AG04449 (cell line): ENCODE measurements at regions not wholly inside any gene's neighbourhood (a gene's known extent, or its start where the extent isn't known, plus 50 kb on each side); places are given as distances from the start of the nearest gene placed in this dataset.

Experiments used
- CTCF ChIA-PET: fragments of 350-600 bp; formaldehyde crosslinking; extraction: SDS; loops from one replicate; lab custom pipeline; 2021; ENCODE audit warnings: antibody characterized with exemption; lab: Yijun Ruan, JAX
- POLR2A ChIA-PET: fragments of 400-600, 350-600 bp; formaldehyde crosslinking; extraction: SDS; loops from one replicate; lab custom pipeline; 2020; ENCODE audit warnings: antibody characterized with exemption, inconsistent platforms; lab: Yijun Ruan, JAX
- DNase-seq: peaks from one replicate; pipeline ENCODE4 v3.0.0-alpha.2; 2010; ENCODE audit warnings: low read depth, low spot score
- H3K4me3 ChIP-seq: 2 replicates; pipeline ENCODE4 v1.5.1; 2011; ENCODE audit warnings: low read depth, mild to moderate bottlenecking, control low read depth, low read length
- TF ChIP-seq, protein P1 (sequence below): IDR thresholded peaks from one replicate; pipeline ENCODE4 v1.5.1; 2011; ENCODE audit warnings: mild to moderate bottlenecking, moderate library complexity, low read length, control low read depth, inconsistent platforms; ENCODE audit not compliant: insufficient read depth; ENCODE audit errors: missing control alignments

DNA sequence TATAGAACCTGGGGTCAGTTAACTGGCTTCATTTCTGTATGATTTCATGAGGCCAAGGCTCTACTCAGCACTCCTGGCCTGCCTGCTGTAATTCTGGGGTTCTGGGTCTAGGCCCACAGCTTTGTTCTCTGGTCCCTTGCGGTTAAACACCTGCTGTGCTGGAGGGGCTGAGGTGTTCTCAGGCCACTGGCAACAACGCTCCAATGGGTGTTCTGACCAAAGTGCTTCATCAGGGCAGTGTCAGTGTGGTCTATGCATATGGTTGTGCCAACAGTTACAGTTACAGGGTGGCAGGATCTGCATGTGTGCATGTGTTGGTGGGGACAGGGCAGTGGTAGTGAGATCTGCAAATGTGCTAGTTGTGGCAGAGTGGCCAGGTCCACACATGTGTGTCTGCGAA, 64.1 kb upstream of the GMNC start:
- ChIA-PET CTCF (no interaction called here), POLR2A (no interaction called here)
- H3K4me3 ChIP-seq, result no peak overlapping the region
- DNase-seq, result no peak
- TF ChIP-seq, protein P1, sequence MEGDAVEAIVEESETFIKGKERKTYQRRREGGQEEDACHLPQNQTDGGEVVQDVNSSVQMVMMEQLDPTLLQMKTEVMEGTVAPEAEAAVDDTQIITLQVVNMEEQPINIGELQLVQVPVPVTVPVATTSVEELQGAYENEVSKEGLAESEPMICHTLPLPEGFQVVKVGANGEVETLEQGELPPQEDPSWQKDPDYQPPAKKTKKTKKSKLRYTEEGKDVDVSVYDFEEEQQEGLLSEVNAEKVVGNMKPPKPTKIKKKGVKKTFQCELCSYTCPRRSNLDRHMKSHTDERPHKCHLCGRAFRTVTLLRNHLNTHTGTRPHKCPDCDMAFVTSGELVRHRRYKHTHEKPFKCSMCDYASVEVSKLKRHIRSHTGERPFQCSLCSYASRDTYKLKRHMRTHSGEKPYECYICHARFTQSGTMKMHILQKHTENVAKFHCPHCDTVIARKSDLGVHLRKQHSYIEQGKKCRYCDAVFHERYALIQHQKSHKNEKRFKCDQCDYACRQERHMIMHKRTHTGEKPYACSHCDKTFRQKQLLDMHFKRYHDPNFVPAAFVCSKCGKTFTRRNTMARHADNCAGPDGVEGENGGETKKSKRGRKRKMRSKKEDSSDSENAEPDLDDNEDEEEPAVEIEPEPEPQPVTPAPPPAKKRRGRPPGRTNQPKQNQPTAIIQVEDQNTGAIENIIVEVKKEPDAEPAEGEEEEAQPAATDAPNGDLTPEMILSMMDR, result no peak

DNA sequence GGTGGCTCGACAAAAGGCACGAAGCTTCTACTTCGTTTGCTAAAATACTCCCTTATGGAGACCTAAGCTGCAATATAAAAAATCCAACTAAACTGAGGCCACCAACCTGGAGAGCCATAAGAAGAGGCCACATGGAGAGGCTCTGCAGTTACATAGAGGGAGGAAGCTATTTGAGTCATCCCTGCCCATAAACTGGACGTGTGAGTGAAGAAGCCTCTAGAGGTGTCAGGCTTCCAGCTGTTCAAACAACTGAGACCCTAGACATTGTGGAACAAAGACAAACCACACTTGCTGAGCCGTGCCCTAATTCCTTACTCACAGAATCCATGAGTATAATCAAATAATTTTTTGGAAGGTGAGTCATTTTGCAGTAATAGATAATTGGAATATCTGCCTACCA, 50.2 kb upstream of the GMNC start:
- CTCF ChIA-PET, result no interaction called here
- no peak overlapping the region for H3K4me3 ChIP-seq
- POLR2A ChIA-PET, result no interaction called here
- TF ChIP-seq, protein P1, result no peak
- no peak for DNase-seq
